OCI-LY1 (cell line): ENCODE measurements at regions not wholly inside any gene's neighbourhood (a gene's known extent, or its start where the extent isn't known, plus 50 kb on each side); places are given as distances from the start of the nearest gene placed in this dataset.

Experiments used
- H2AFZ ChIP-seq: fragments of 200-600 bp; sonication (generic), shearing (Covaris generic); 2 replicates; pipeline ENCODE4 v1.6.0; 2014; ENCODE audit warnings: antibody characterized with exemption, mild to moderate bottlenecking, low read length
- H3F3A ChIP-seq: fragments of 200-600 bp; sonication (generic), shearing (Covaris generic); 2 replicates; pipeline ENCODE4 v1.6.0; 2014; ENCODE audit warnings: mild to moderate bottlenecking, antibody characterized with exemption, low read length, moderate library complexity; ENCODE audit not compliant: insufficient read depth
- H3K27ac ChIP-seq: fragments of 200-600 bp; sonication (generic); 2 replicates; pipeline ENCODE4 v1.5.1; 2014; ENCODE audit warnings: low read length, mixed run types, mild to moderate bottlenecking, low read depth; ENCODE audit not compliant: poor library complexity, severe bottlenecking
- H3K27me3 ChIP-seq: fragments of 200-600 bp; sonication (generic); 2 replicates; pipeline ENCODE4 v1.6.0; 2014; ENCODE audit warnings: antibody characterized with exemption, mild to moderate bottlenecking, low read length, moderate library complexity; ENCODE audit not compliant: insufficient read depth
- H3K36me3 ChIP-seq: fragments of 200-600 bp; sonication (generic); 2 replicates; pipeline ENCODE4 v1.6.1; 2014; ENCODE audit warnings: mild to moderate bottlenecking, antibody characterized with exemption, low read length, moderate library complexity, mixed read lengths; ENCODE audit not compliant: insufficient read depth
- H3K4me1 ChIP-seq: fragments of 200-600 bp; sonication (generic); 2 replicates; pipeline ENCODE4 v1.5.1; 2014; ENCODE audit warnings: mild to moderate bottlenecking, low read length, moderate library complexity; ENCODE audit not compliant: insufficient read depth, severe bottlenecking
- H3K4me2 ChIP-seq: fragments of 200-600 bp; sonication (generic), shearing (Covaris generic); 2 replicates; pipeline ENCODE4 v1.6.1; 2014; ENCODE audit warnings: low read length
- H3K4me3 ChIP-seq: fragments of 200-600 bp; sonication (generic); 2 replicates; pipeline ENCODE4 v1.5.1; 2014; ENCODE audit warnings: low read length, low read depth, mild to moderate bottlenecking, mixed read lengths; ENCODE audit not compliant: poor library complexity, severe bottlenecking
- H3K79me2 ChIP-seq: fragments of 200-600 bp; shearing (Covaris generic); 2 replicates; pipeline ENCODE4 v1.6.1; 2016; ENCODE audit warnings: mixed run types, low read length, mixed read lengths; ENCODE audit not compliant: insufficient read depth
- H3K9ac ChIP-seq: fragments of 200-600 bp; sonication (generic), shearing (Covaris generic); 2 replicates; pipeline ENCODE4 v1.6.1; 2014; ENCODE audit warnings: mild to moderate bottlenecking, low read length, mixed read lengths
- H3K9me2 ChIP-seq: fragments of 200-600 bp; sonication (generic), shearing (Covaris generic); 2 replicates; pipeline ENCODE4 v1.6.1; 2014; ENCODE audit warnings: low read depth, mild to moderate bottlenecking, low read length, mixed read lengths
- H3K9me3 ChIP-seq: fragments of 200-600 bp; shearing (Covaris generic); 2 replicates; pipeline ENCODE4 v1.6.1; 2014; ENCODE audit warnings: low read length, mixed read lengths
- H4K20me1 ChIP-seq: fragments of 200-600 bp; sonication (generic), shearing (Covaris generic); 2 replicates; pipeline ENCODE4 v1.6.0; 2016; ENCODE audit warnings: mild to moderate bottlenecking, low read length; ENCODE audit not compliant: insufficient read depth
- EZH2 ChIP-seq: fragments of 200-600 bp; sonication (generic), shearing (Covaris generic); IDR thresholded peaks from 2 replicates; pipeline ENCODE4 v1.8.0; 2017; ENCODE audit warnings: borderline replicate concordance, mixed run types, mild to moderate bottlenecking, antibody characterized with exemption, low read length, moderate library complexity, mixed read lengths
- TF ChIP-seq, protein P1 (sequence below): fragments of 200-600 bp; sonication (generic), shearing (Covaris generic); IDR thresholded peaks from 2 replicates; pipeline ENCODE4 v1.5.1; 2017; ENCODE audit warnings: mild to moderate bottlenecking, antibody characterized with exemption, low read length, moderate library complexity, mixed read lengths

DNA sequence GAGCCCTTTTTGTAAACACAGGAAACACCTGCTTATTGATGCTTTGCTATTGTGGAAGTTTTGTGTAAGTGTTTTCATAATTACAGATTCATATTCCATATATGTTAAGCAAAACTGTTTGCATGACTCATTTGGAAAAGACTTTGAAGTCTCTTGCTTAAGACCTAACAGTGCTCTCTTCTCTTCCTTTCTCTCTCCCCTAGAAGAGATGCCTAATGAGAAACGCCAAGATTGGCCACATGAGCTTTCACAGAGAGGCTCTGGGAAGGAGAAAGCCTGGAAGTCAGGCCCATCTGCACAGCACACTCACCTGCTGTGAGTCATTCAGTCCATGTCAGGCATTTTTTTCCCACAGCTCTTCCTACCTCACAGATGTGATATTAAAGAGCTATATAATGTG lies 101.6 kb upstream of the PALMD start:
- no peak for TF ChIP-seq EZH2
- TF ChIP-seq, protein P1, sequence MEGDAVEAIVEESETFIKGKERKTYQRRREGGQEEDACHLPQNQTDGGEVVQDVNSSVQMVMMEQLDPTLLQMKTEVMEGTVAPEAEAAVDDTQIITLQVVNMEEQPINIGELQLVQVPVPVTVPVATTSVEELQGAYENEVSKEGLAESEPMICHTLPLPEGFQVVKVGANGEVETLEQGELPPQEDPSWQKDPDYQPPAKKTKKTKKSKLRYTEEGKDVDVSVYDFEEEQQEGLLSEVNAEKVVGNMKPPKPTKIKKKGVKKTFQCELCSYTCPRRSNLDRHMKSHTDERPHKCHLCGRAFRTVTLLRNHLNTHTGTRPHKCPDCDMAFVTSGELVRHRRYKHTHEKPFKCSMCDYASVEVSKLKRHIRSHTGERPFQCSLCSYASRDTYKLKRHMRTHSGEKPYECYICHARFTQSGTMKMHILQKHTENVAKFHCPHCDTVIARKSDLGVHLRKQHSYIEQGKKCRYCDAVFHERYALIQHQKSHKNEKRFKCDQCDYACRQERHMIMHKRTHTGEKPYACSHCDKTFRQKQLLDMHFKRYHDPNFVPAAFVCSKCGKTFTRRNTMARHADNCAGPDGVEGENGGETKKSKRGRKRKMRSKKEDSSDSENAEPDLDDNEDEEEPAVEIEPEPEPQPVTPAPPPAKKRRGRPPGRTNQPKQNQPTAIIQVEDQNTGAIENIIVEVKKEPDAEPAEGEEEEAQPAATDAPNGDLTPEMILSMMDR = no peak
- no peak overlapping the region for H3K9ac ChIP-seq
- H3K4me1 ChIP-seq = no peaks in the 10 kb centered on the region
- H4K20me1 ChIP-seq = no peaks in the 10 kb centered on the region
- H3K4me3 ChIP-seq = no peak overlapping the region
- H3K79me2 ChIP-seq = no peaks in the 10 kb centered on the region
- H3K9me3 ChIP-seq = no peaks in the 10 kb centered on the region
- no peak overlapping the region for H3K4me2 ChIP-seq
- H3K36me3 ChIP-seq = no peaks in the 10 kb centered on the region
- H3K9me2 ChIP-seq = no peaks in the 10 kb centered on the region
- H3K27me3 ChIP-seq = no peaks in the 10 kb centered on the region
- H2AFZ ChIP-seq = no peak overlapping the region
- H3F3A ChIP-seq = no peaks in the 10 kb centered on the region
- no peak overlapping the region for H3K27ac ChIP-seq

DNA sequence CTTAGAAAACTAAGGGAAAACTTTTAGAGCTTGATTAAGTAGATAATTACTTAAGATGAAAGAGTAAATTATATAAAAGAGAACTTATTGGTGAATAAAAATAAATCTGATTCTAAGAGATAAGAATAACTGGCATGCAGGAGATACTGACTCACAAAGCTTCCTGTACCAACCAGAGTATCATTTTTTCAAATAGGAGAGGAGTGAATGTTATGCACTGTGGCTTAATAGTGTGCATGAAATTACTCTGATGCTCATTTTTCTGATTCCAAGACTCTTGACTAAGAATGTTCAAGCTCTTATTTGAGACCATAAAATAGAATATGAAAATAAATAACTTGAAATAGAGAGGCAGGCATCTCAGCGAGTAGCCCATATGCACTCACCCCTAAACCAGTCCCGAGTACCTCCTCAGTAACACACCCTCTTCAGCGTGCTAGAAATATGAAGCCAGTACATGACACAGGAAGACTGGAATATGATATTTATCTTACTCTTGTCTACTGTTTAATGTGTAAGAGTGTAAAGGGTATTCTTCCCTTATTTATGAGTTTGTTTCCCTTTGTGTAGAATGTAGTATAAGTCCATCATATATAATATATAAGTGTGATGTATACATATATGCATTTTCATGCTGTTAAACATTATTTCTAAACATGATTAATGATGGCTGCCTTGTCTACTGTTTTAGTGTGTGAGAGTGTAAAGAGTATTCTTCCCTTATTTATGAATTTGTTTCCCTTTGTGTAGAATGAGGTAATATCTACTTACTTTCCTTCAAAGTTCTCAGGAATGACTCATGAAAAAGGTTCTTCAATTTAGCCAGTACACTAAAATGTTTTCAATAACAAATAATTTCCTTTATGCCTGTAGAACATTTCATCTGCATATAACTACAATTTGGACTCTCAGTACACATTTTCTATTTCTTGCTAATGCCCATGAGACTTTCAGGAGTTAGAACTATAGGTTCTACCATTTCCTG lies 99.2 kb upstream of the PALMD start:
- no peaks in the 10 kb centered on the region for H3K4me1 ChIP-seq
- H3F3A ChIP-seq = no peaks in the 10 kb centered on the region
- H3K27ac ChIP-seq = no peak overlapping the region
- H3K27me3 ChIP-seq = no peaks in the 10 kb centered on the region
- no peak overlapping the region for H2AFZ ChIP-seq
- H3K79me2 ChIP-seq = no peaks in the 10 kb centered on the region
- no peak overlapping the region for H3K4me2 ChIP-seq
- no peaks in the 10 kb centered on the region for H3K9me2 ChIP-seq
- H3K36me3 ChIP-seq = no peaks in the 10 kb centered on the region
- H3K9ac ChIP-seq = no peak overlapping the region
- H4K20me1 ChIP-seq = no peaks in the 10 kb centered on the region
- H3K9me3 ChIP-seq = no peaks in the 10 kb centered on the region
- TF ChIP-seq, protein P1 = no peak
- TF ChIP-seq EZH2 = no peak
- no peak overlapping the region for H3K4me3 ChIP-seq

DNA sequence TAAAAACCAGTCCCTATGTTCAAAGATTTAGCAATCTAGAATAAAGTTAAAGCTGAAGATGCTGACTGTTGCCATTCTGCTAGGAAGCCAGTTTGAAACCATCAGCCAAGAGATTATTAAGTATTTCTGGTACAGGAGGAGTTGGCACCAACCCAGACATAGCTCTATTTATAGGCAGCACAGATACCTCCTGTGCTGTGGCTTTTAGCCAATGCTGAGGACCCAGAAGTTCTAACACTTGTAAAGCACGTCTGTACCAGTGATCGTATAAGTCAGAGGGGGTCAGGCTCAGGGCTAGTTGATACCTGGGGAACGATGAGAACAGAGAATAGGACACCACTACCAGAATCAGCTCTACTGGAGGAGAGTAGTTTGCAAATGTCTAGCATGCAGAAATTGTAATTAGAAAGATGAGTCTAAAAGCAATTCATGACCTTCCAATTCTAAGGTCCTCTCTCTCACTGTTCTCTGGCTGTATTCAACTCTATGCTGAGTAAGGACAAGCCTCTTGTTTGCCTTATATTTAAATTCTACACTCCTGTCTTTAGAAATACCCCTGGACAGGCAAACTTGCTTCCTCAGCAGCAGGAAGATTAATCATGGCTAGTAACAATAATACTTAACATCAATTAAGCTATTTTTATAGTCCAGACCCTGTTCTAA lies 96.8 kb upstream of the PALMD start:
- no peak overlapping the region for H3K4me2 ChIP-seq
- H3K4me1 ChIP-seq = no peaks in the 10 kb centered on the region
- H3K79me2 ChIP-seq = no peaks in the 10 kb centered on the region
- H3K36me3 ChIP-seq = no peaks in the 10 kb centered on the region
- no peak overlapping the region for H3K9ac ChIP-seq
- no peak overlapping the region for H3K4me3 ChIP-seq
- no peak overlapping the region for H3K27ac ChIP-seq
- H2AFZ ChIP-seq = no peak overlapping the region
- H3K27me3 ChIP-seq = no peaks in the 10 kb centered on the region
- no peaks in the 10 kb centered on the region for H3K9me3 ChIP-seq
- TF ChIP-seq, protein P1 = no peak
- TF ChIP-seq EZH2 = no peak
- no peaks in the 10 kb centered on the region for H4K20me1 ChIP-seq
- no peaks in the 10 kb centered on the region for H3F3A ChIP-seq
- H3K9me2 ChIP-seq = no peaks in the 10 kb centered on the region
